Amniotic epithelial cell (primary cell): ENCODE measurements at regions not wholly inside any gene's neighbourhood (a gene's known extent, or its start where the extent isn't known, plus 50 kb on each side); places are given as distances from the start of the nearest gene placed in this dataset.
A peak's percentile ranks its signal among the peaks of the same experiment; 100 is the strongest.
"Not testable (repeated sequence)": the region's sequence is repeated elsewhere in the genome, so short reads cannot be mapped to it uniquely, and the experiment has no call there.

Experiments used
- DNase-seq: peaks from one replicate; pipeline ENCODE4 v3.0.0-alpha.2; 2010; ENCODE audit warnings: low read depth

GRCh38 chr9:135404451-135405144 is 75.0 kb upstream of the PPP1R26 start:
- no peak for DNase-seq

GRCh38 chr9:135405145-135405464 is 74.5 kb upstream of the PPP1R26 start:
- not testable (repeated sequence) for DNase-seq

GRCh38 chr9:135408476-135409254 is 70.9 kb upstream of the PPP1R26 start:
- DNase-seq, result no peak

GRCh38 chr9:135409286-135410200 is 70.0 kb upstream of the PPP1R26 start:
- no peak for DNase-seq

- DNase-seq, result no peak
Measured at GRCh38 chr9:135410421-135410820, 69.2 kb upstream of the PPP1R26 start.

- no peak for DNase-seq
Measured at GRCh38 chr9:135410831-135411473, 68.6 kb upstream of the PPP1R26 start.

GRCh38 chr9:135411605-135412004 is 68.0 kb upstream of the PPP1R26 start:
- DNase-seq, result not testable (repeated sequence)

GRCh38 chr9:135412315-135413085 is 67.1 kb upstream of the PPP1R26 start:
- DNase-seq, result peak; percentile 24

- no peak for DNase-seq
Measured at GRCh38 chr9:135413086-135413375, 66.6 kb upstream of the PPP1R26 start.

GRCh38 chr9:135413461-135413860 is 66.1 kb upstream of the PPP1R26 start:
- DNase-seq, result no peak

GRCh38 chr9:135414293-135414692 is 65.3 kb upstream of the PPP1R26 start:
- no peak for DNase-seq

- DNase-seq, result no peak
Measured at GRCh38 chr9:135415586-135415985, 64.0 kb upstream of the PPP1R26 start.

GRCh38 chr9:135416664-135417290 is 62.8 kb upstream of the PPP1R26 start:
- no peak for DNase-seq

- no peak for DNase-seq
Measured at GRCh38 chr9:135418161-135418560, 61.4 kb upstream of the PPP1R26 start.

- DNase-seq, result no peak
Measured at GRCh38 chr9:135419106-135419505, 60.5 kb upstream of the PPP1R26 start.

GRCh38 chr9:135422341-135422944 is 57.1 kb upstream of the PPP1R26 start:
- DNase-seq, result no peak

GRCh38 chr9:135423725-135424124 is 55.9 kb upstream of the PPP1R26 start:
- DNase-seq, result no peak
